ENCODE measurements at regions not wholly inside any gene's neighbourhood (a gene's known extent, or its start where the extent isn't known, plus 50 kb on each side); places are given as distances from the start of the nearest gene placed in this dataset.

- H3K27me3 ChIP-seq (ENCODE audit: control insufficient read depth, insufficient read depth, low read length), result no peaks in the 10 kb centered on the region
- Mint-ChIP-seq H3K4me3 (no peak overlapping the region), H3K9me3 (peaks cover 9 to 20% of the 10 kb centered on the region in 2 donors), H3K27me3 (ENCODE audit: low read depth in 2 of 2) (no peaks in the 10 kb centered on the region), H3K27ac (no peak overlapping the region), H3K36me3 (peaks cover 13% of the 10 kb centered on the region), H3K4me1 (no peaks in the 10 kb centered on the region)
- no peaks in the 10 kb centered on the region for H3K9me3 ChIP-seq (ENCODE audit: control insufficient read depth, insufficient read depth, low read length)
- no peak overlapping the region for H3K27ac ChIP-seq (ENCODE audit: low read length)
- no peak for TF ChIP-seq CTCF (IDR thresholded peaks at IDR 0.05)
- 57% methylated on average over 1 of the region's 2 CpGs for WGBS (ENCODE audit: insufficient coverage)
- H3K36me3 ChIP-seq (ENCODE audit: control insufficient read depth, insufficient read depth, low read length), result no peaks in the 10 kb centered on the region
- intact Hi-C loops (cut with micrococcal nuclease), result no loop called here
- H3K4me1 ChIP-seq (ENCODE audit: control insufficient read depth, insufficient read depth, low read length), result no peaks in the 10 kb centered on the region
- no peak overlapping the region for H3K4me3 ChIP-seq (ENCODE audit: low read length)
- no peak for DNase-seq
- ATAC-seq, result no peak
Observed at GRCh38 chr4:170580651-170581050, 490.9 kb upstream of the AADAT start.

GRCh38 chr4:170538821-170539473, 449.2 kb upstream of the AADAT start:
- no peak for DNase-seq
- intact Hi-C loops (cut with micrococcal nuclease), result no loop called here
- Histone ChIP-seq H3K4me1 (ENCODE audit: control insufficient read depth, insufficient read depth, low read length) (no peaks in the 10 kb centered on the region), H3K27me3 (ENCODE audit: control insufficient read depth, insufficient read depth, low read length) (no peaks in the 10 kb centered on the region), H3K27ac (ENCODE audit: low read length) (no peak overlapping the region), H3K9me3 (ENCODE audit: control insufficient read depth, insufficient read depth, low read length) (peaks cover 2% of the 10 kb centered on the region), H3K36me3 (ENCODE audit: control insufficient read depth, insufficient read depth, low read length) (no peaks in the 10 kb centered on the region), H3K4me3 (ENCODE audit: low read length) (no peak overlapping the region)
- Mint-ChIP-seq H3K4me1 (no peaks in the 10 kb centered on the region), H3K27ac (no peak overlapping the region), H3K4me3 (no peak overlapping the region), H3K9me3 (peaks cover 8 to 13% of the 10 kb centered on the region in 2 donors), H3K27me3 (ENCODE audit: low read depth in 2 of 2) (no peaks in the 10 kb centered on the region), H3K36me3 (peaks cover 10% of the 10 kb centered on the region)
- no peak for TF ChIP-seq CTCF (IDR thresholded peaks at IDR 0.05)
- no peak for ATAC-seq

GRCh38 chr4:170529748-170530722, 440.3 kb upstream of the AADAT start:
- intact Hi-C loops (cut with micrococcal nuclease), result no loop called here
- Mint-ChIP-seq H3K4me1 (no peaks in the 10 kb centered on the region), H3K36me3 (no peaks in the 10 kb centered on the region), H3K27ac (no peak overlapping the region), H3K27me3 (ENCODE audit: low read depth in 2 of 2) (no peaks in the 10 kb centered on the region), H3K9me3 (peaks cover 5 to 8% of the 10 kb centered on the region in 2 donors), H3K4me3 (no peak overlapping the region)
- no peaks in the 10 kb centered on the region for H3K9me3 ChIP-seq (ENCODE audit: control insufficient read depth, insufficient read depth, low read length)
- H3K27me3 ChIP-seq (ENCODE audit: control insufficient read depth, insufficient read depth, low read length), result no peaks in the 10 kb centered on the region
- no peak for ATAC-seq
- H3K27ac ChIP-seq (ENCODE audit: low read length), result no peak overlapping the region
- 92% methylated on average over 1 of the region's 5 CpGs for WGBS (ENCODE audit: insufficient coverage)
- H3K4me3 ChIP-seq (ENCODE audit: low read length), result no peak overlapping the region
- no peaks in the 10 kb centered on the region for H3K36me3 ChIP-seq (ENCODE audit: control insufficient read depth, insufficient read depth, low read length)
- TF ChIP-seq CTCF (IDR thresholded peaks at IDR 0.05), result no peak
- DNase-seq, result no peak
- H3K4me1 ChIP-seq (ENCODE audit: control insufficient read depth, insufficient read depth, low read length), result no peaks in the 10 kb centered on the region
